SK-N-SH (cell line): ENCODE measurements at regions not wholly inside any gene's neighbourhood (a gene's known extent, or its start where the extent isn't known, plus 50 kb on each side); places are given as distances from the start of the nearest gene placed in this dataset.

ENCODE experiments used
- CHD2 ChIP-seq: fragments of 150-350 bp; IDR thresholded peaks from 2 replicates; pipeline ENCODE4 v1.6.1; 2018; ENCODE audit warnings: low read length; ENCODE audit not compliant: partially characterized antibody
- CTCF ChIP-seq: fragments of 200-600 bp; sonication (generic); IDR thresholded peaks from 2 replicates; pipeline ENCODE4 v1.6.1; 2017; ENCODE audit warnings: antibody characterized with exemption, mild to moderate bottlenecking, moderate library complexity
- NFIC ChIP-seq: IDR thresholded peaks from 2 replicates; pipeline ENCODE4 v1.4.0; 2012; ENCODE audit warnings: borderline replicate concordance
- SIN3A ChIP-seq: IDR thresholded peaks from 2 replicates; pipeline ENCODE4 v1.6.1; 2012; ENCODE audit warnings: low read depth, mild to moderate bottlenecking, low read length, moderate library complexity, borderline replicate concordance
- TF ChIP-seq, protein P1 (sequence below): IDR thresholded peaks from 2 replicates; pipeline ENCODE4 v1.6.1; 2012; ENCODE audit warnings: mild to moderate bottlenecking, low read depth, low read length, moderate library complexity

DNA sequence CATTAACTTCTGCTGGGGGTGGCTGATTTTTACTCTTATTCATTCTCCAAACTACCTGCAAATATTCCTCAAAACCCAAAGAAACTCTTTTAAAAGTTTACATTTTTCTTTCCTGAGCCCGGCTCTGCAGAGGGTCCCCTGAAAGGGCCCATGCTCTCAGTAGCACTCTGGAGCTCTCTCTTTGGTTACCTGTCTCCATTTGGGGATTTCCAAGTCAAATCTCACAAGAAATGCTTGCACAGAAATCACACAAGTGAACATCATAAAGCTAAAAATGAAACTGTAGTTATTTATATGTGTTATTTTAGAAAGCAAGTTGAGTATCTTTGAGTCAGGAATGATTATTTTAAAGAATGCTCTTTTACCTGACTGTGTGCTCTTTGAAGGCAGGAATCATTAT is 174.5 kb upstream of the PLXNA2 start:
- TF ChIP-seq CTCF, result no peak
- TF ChIP-seq, protein P1, sequence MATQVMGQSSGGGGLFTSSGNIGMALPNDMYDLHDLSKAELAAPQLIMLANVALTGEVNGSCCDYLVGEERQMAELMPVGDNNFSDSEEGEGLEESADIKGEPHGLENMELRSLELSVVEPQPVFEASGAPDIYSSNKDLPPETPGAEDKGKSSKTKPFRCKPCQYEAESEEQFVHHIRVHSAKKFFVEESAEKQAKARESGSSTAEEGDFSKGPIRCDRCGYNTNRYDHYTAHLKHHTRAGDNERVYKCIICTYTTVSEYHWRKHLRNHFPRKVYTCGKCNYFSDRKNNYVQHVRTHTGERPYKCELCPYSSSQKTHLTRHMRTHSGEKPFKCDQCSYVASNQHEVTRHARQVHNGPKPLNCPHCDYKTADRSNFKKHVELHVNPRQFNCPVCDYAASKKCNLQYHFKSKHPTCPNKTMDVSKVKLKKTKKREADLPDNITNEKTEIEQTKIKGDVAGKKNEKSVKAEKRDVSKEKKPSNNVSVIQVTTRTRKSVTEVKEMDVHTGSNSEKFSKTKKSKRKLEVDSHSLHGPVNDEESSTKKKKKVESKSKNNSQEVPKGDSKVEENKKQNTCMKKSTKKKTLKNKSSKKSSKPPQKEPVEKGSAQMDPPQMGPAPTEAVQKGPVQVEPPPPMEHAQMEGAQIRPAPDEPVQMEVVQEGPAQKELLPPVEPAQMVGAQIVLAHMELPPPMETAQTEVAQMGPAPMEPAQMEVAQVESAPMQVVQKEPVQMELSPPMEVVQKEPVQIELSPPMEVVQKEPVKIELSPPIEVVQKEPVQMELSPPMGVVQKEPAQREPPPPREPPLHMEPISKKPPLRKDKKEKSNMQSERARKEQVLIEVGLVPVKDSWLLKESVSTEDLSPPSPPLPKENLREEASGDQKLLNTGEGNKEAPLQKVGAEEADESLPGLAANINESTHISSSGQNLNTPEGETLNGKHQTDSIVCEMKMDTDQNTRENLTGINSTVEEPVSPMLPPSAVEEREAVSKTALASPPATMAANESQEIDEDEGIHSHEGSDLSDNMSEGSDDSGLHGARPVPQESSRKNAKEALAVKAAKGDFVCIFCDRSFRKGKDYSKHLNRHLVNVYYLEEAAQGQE, result no peak
- TF ChIP-seq SIN3A, result no peak
- TF ChIP-seq CHD2, result no peak
- no peak for TF ChIP-seq NFIC
